Colonic mucosa (tissue), 4 donors: ENCODE measurements at regions not wholly inside any gene's neighbourhood (a gene's known extent, or its start where the extent isn't known, plus 50 kb on each side); places are given as distances from the start of the nearest gene placed in this dataset.

Experiments used
- DNase-seq: peaks from one replicate; pipeline ENCODE4 v3.0.0-alpha.2; 2020
- H3K27ac ChIP-seq: fragments of 200-600 bp; one replicate; pipeline ENCODE4 v1.8.0; 2021
- H3K27me3 ChIP-seq: fragments of 200-600 bp; one replicate; pipeline ENCODE4 v1.8.0; 2021
- H3K36me3 ChIP-seq: fragments of 200-600 bp; one replicate; pipeline ENCODE4 v1.8.0; 2021
- H3K4me1 ChIP-seq: fragments of 200-600 bp; one replicate; pipeline ENCODE4 v1.8.0; 2021; ENCODE audit warnings: mild to moderate bottlenecking
- H3K4me3 ChIP-seq: fragments of 200-600 bp; one replicate; pipeline ENCODE4 v1.8.0; 2021
- H3K9ac ChIP-seq, 2 donors: one replicate each; pipeline ENCODE4 v1.7.0; 2013; ENCODE audit warnings: control low read depth in 2 of 2, low read depth in 2 of 2, low read length in 2 of 2
- H3K9me3 ChIP-seq: fragments of 200-600 bp; one replicate; pipeline ENCODE4 v1.8.0; 2021
- CTCF ChIP-seq: fragments of 200-600 bp; IDR thresholded peaks from one replicate; pipeline ENCODE4 v1.8.0; 2022; ENCODE audit warnings: antibody characterized with exemption, mild to moderate bottlenecking
- intact Hi-C: fragments of 100-400 bp; cut with DNase I; formaldehyde crosslinking; loops from one replicate; pipeline ENCODE4 v1.14.1; 2022
- donor health status: healthy.
- donor health status: DM: no; HTN: no; CAD: no.
- donor health status: DM: no; HTN: no; CAD: no.

GRCh38 chr20:60306551-60306950 lies 348.3 kb downstream of the CDH26 start:
- no peak for TF ChIP-seq CTCF
- Histone ChIP-seq H3K4me3 (no peak overlapping the region), H3K36me3 (no peaks in the 10 kb centered on the region), H3K27ac (no peak overlapping the region), H3K9me3 (no peaks in the 10 kb centered on the region), H3K4me1 (no peaks in the 10 kb centered on the region), H3K9ac (no peak overlapping the region), H3K27me3 (no peaks in the 10 kb centered on the region)
- DNase-seq: no peak
- intact Hi-C loops: no loop called here

GRCh38 chr20:60310560-60311349 lies 352.5 kb downstream of the CDH26 start:
- TF ChIP-seq CTCF: no peak
- H3K36me3 ChIP-seq: no peaks in the 10 kb centered on the region
- H3K4me3 ChIP-seq: no peak overlapping the region
- H3K9ac ChIP-seq: no peak overlapping the region
- H3K9me3 ChIP-seq: no peaks in the 10 kb centered on the region
- no peaks in the 10 kb centered on the region for H3K27me3 ChIP-seq
- no peak overlapping the region for H3K27ac ChIP-seq
- no peak for DNase-seq
- no peaks in the 10 kb centered on the region for H3K4me1 ChIP-seq
- intact Hi-C loops: no loop called here

GRCh38 chr20:60313191-60313590 lies 355.0 kb downstream of the CDH26 start:
- Histone ChIP-seq H3K9me3 (no peaks in the 10 kb centered on the region), H3K36me3 (no peaks in the 10 kb centered on the region), H3K4me3 (no peak overlapping the region), H3K27ac (no peak overlapping the region), H3K27me3 (no peaks in the 10 kb centered on the region), H3K9ac (no peak overlapping the region), H3K4me1 (no peaks in the 10 kb centered on the region)
- intact Hi-C loops: no loop called here
- no peak for TF ChIP-seq CTCF
- no peak for DNase-seq

- intact Hi-C loops: no loop called here
- Histone ChIP-seq H3K27ac (no peak overlapping the region), H3K9ac (no peak overlapping the region), H3K27me3 (no peaks in the 10 kb centered on the region), H3K9me3 (no peaks in the 10 kb centered on the region), H3K4me1 (no peaks in the 10 kb centered on the region), H3K4me3 (no peak overlapping the region), H3K36me3 (no peaks in the 10 kb centered on the region)
- TF ChIP-seq CTCF: no peak
- no peak for DNase-seq
Measured at GRCh38 chr20:60313614-60314013, 355.4 kb downstream of the CDH26 start.

- TF ChIP-seq CTCF: no peak
- H3K27me3 ChIP-seq: no peaks in the 10 kb centered on the region
- no peaks in the 10 kb centered on the region for H3K36me3 ChIP-seq
- intact Hi-C loops: no loop called here
- no peak overlapping the region for H3K9ac ChIP-seq
- no peak overlapping the region for H3K4me3 ChIP-seq
- H3K9me3 ChIP-seq: no peaks in the 10 kb centered on the region
- DNase-seq: no peak
- H3K27ac ChIP-seq: no peak overlapping the region
- no peaks in the 10 kb centered on the region for H3K4me1 ChIP-seq
Measured at GRCh38 chr20:60314727-60315126, 356.5 kb downstream of the CDH26 start.
